HEK293 (cell line): ENCODE measurements at regions not wholly inside any gene's neighbourhood (a gene's known extent, or its start where the extent isn't known, plus 50 kb on each side); places are given as distances from the start of the nearest gene placed in this dataset.

ENCODE experiments used
- IKZF3 ChIP-seq: fragments of 450-650 bp; IDR thresholded peaks from 2 replicates; pipeline ENCODE4 v1.5.0; 2018; ENCODE audit warnings: missing biosample characterization, mild to moderate bottlenecking, missing genetic modification characterization, moderate library complexity
- ZNF274 ChIP-seq, 2 experiments: fragments of 200-500 bp in 1 of 2; fragments of 450-650 bp in 1 of 2; sonication (Bioruptor generic) in 1 of 2; formaldehyde crosslinking in 1 of 2; IDR thresholded peaks; 2 replicates each; pipeline versions ENCODE4 v1.5.1 to v1.6.1; 2014 to 2016; ENCODE audit warnings: borderline replicate concordance in 1 of 2, inconsistent platforms in 1 of 2, low read length in 1 of 2, missing biosample characterization in 1 of 2, missing genetic modification characterization in 1 of 2
- ZSCAN30 ChIP-seq: fragments of 450-650 bp; IDR thresholded peaks from 2 replicates; pipeline ENCODE4 v1.5.1; 2018; ENCODE audit warnings: missing biosample characterization, mild to moderate bottlenecking, missing genetic modification characterization, moderate library complexity
- TF ChIP-seq, protein P1 (sequence below): fragments of 450-650 bp; formaldehyde crosslinking; optimal IDR thresholded peaks from 2 replicates; pipeline ENCODE3; 2016; ENCODE audit warnings: missing biosample characterization, mild to moderate bottlenecking, missing genetic modification characterization

DNA sequence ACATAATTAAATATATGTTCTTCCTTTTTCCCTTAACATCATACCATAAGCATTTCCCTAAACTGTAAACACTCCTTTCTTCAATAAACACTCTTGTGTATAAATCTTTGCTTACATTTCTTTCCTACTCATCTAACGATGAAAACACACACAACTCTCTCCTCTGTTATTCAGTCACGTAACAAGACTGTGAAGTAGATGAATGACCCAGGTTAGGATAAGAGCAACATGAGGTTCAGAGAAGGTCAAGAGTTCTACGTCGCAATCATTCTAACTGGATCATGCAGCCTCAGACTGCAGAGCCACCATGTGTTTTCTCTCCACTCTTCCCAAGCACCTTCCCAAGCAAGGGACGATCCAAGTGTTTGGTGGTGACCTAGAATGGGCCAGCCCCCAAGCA, 70.5 kb upstream of the SPTLC1 start:
- no peak for TF ChIP-seq ZSCAN30
- TF ChIP-seq, protein P1, sequence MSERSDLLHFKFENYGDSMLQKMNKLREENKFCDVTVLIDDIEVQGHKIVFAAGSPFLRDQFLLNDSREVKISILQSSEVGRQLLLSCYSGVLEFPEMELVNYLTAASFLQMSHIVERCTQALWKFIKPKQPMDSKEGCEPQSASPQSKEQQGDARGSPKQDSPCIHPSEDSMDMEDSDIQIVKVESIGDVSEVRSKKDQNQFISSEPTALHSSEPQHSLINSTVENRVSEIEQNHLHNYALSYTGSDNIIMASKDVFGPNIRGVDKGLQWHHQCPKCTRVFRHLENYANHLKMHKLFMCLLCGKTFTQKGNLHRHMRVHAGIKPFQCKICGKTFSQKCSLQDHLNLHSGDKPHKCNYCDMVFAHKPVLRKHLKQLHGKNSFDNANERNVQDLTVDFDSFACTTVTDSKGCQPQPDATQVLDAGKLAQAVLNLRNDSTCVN (tag by site-specific recombination), result no peak
- no peak for TF ChIP-seq ZNF274 (IDR thresholded peaks at IDR 0.05; ENCODE audit: low read length)
- no peak for TF ChIP-seq ZNF274 (tag by site-specific recombination; IDR thresholded peaks at IDR 0.05; ENCODE audit: borderline replicate concordance)
- TF ChIP-seq IKZF3, result no peak
